ENCODE measurements at regions not wholly inside any gene's neighbourhood (a gene's known extent, or its start where the extent isn't known, plus 50 kb on each side); places are given as distances from the start of the nearest gene placed in this dataset.

GRCh38 chr6:122007339-122007738 is 392.1 kb upstream of the HSF2 start:
- DNase-seq (ENCODE audit: low read depth) = peak; percentile 33

GRCh38 chr6:122008101-122008999 is 391.1 kb upstream of the HSF2 start:
- no peak for DNase-seq (ENCODE audit: low read depth)

- no peak for DNase-seq (ENCODE audit: low read depth)
Observed at GRCh38 chr6:122009000-122009350, 390.5 kb upstream of the HSF2 start.

GRCh38 chr6:122012578-122012977 is 386.9 kb upstream of the HSF2 start:
- DNase-seq (ENCODE audit: low read depth) = peak; percentile 24

- peak; percentile 39 for DNase-seq (ENCODE audit: low read depth)
Observed at GRCh38 chr6:122014961-122015360, 384.5 kb upstream of the HSF2 start.

GRCh38 chr6:122020588-122021264 is 378.7 kb upstream of the HSF2 start:
- DNase-seq (ENCODE audit: low read depth) = no peak

GRCh38 chr6:122025104-122025503 is 374.3 kb upstream of the HSF2 start:
- no peak for DNase-seq (ENCODE audit: low read depth)

GRCh38 chr6:122026582-122027369 is 372.7 kb upstream of the HSF2 start:
- peak; percentile 10 for DNase-seq (ENCODE audit: low read depth)

GRCh38 chr6:122028933-122029522 is 370.4 kb upstream of the HSF2 start:
- no peak for DNase-seq (ENCODE audit: low read depth)

- DNase-seq (ENCODE audit: low read depth) = peak; percentile 53
Observed at GRCh38 chr6:122033564-122034181, 365.8 kb upstream of the HSF2 start.

GRCh38 chr6:122035173-122035572 is 364.3 kb upstream of the HSF2 start:
- DNase-seq (ENCODE audit: low read depth) = no peak

- DNase-seq (ENCODE audit: low read depth) = no peak
Observed at GRCh38 chr6:122040261-122040660, 359.2 kb upstream of the HSF2 start.

GRCh38 chr6:122042380-122042779 is 357.1 kb upstream of the HSF2 start:
- no peak for DNase-seq (ENCODE audit: low read depth)

- DNase-seq (ENCODE audit: low read depth) = no peak
Observed at GRCh38 chr6:122042960-122043735, 356.3 kb upstream of the HSF2 start.

GRCh38 chr6:122048570-122048969 is 350.9 kb upstream of the HSF2 start:
- DNase-seq (ENCODE audit: low read depth) = peak; percentile 47

GRCh38 chr6:122049341-122049740 is 350.1 kb upstream of the HSF2 start:
- DNase-seq (ENCODE audit: low read depth) = peak; percentile 33

GRCh38 chr6:122050242-122050755 is 349.2 kb upstream of the HSF2 start:
- DNase-seq (ENCODE audit: low read depth) = no peak

GRCh38 chr6:122052346-122052900 is 347.0 kb upstream of the HSF2 start:
- DNase-seq (ENCODE audit: low read depth) = no peak

- peak; percentile 57 for DNase-seq (ENCODE audit: low read depth)
Observed at GRCh38 chr6:122059918-122060317, 339.5 kb upstream of the HSF2 start.

- no peak for DNase-seq (ENCODE audit: low read depth)
Observed at GRCh38 chr6:122061855-122062254, 337.6 kb upstream of the HSF2 start.
